Heart left ventricle (tissue), 16 donors: ENCODE measurements at regions not wholly inside any gene's neighbourhood (a gene's known extent, or its start where the extent isn't known, plus 50 kb on each side); places are given as distances from the start of the nearest gene placed in this dataset.
"Not testable (repeated sequence)": the region's sequence is repeated elsewhere in the genome, so short reads cannot be mapped to it uniquely, and the experiment has no call there.

ENCODE experiments used
- ATAC-seq, 4 donors: fragments of 200-7000 bp; cut with Tn5 transposase; one replicate each; pipeline ENCODE4 v1.9.1; 2020 to 2022; ENCODE audit warnings: moderate library complexity in 4 of 4, mild to moderate bottlenecking in 3 of 4, moderate number of reproducible peaks in 1 of 4
- DNase-seq, 5 donors: peaks; one replicate each; pipeline ENCODE4 v3.0.0-alpha.2; 2020
- H3K27ac ChIP-seq, 12 donors: fragments of 200-600 bp; sonication (generic) in 4 of 12; one replicate each; pipeline versions ENCODE4 v1.5.0 to v1.8.0; 2016 to 2022; ENCODE audit warnings: mild to moderate bottlenecking in 2 of 12
- H3K27me3 ChIP-seq, 9 donors: fragments of 200-600 bp; sonication (generic) in 2 of 9; one replicate each; pipeline versions ENCODE4 v1.5.1 to v1.8.0; 2016 to 2022; ENCODE audit warnings: mild to moderate bottlenecking in 3 of 9
- H3K36me3 ChIP-seq, 9 donors: fragments of 200-600 bp; sonication (generic) in 2 of 9; one replicate each; pipeline versions ENCODE4 v1.5.0 to v1.8.0; 2018 to 2022; ENCODE audit warnings: mild to moderate bottlenecking in 2 of 9
- H3K4me1 ChIP-seq, 12 donors: fragments of 200-600 bp; sonication (generic) in 4 of 12; one replicate each; pipeline versions ENCODE4 v1.5.0 to v1.8.0; 2016 to 2022; ENCODE audit warnings: mild to moderate bottlenecking in 3 of 12
- H3K4me3 ChIP-seq, 12 donors: fragments of 200-600 bp; sonication (generic) in 4 of 12; one replicate each; pipeline versions ENCODE4 v1.5.0 to v1.8.0; 2017 to 2022; ENCODE audit warnings: mild to moderate bottlenecking in 9 of 12, moderate library complexity in 4 of 12
- H3K9me3 ChIP-seq, 12 donors: fragments of 200-600 bp; sonication (generic) in 4 of 12; one replicate each; pipeline versions ENCODE4 v1.5.0 to v1.8.0; 2016 to 2022; ENCODE audit warnings: mild to moderate bottlenecking in 1 of 12
- POLR2A ChIP-seq, 2 donors: fragments of 450-650 bp; IDR thresholded peaks; one replicate each; pipeline ENCODE4 v1.6.1; 2017; ENCODE audit warnings: antibody characterized with exemption in 2 of 2, mild to moderate bottlenecking in 2 of 2, moderate library complexity in 2 of 2
- WGBS, 4 donors: extraction: QIAGEN DNeasy Blood & Tissue Kit in 2 of 4; methylation state at CpG; one replicate each; pipeline versions ENCODE4 v1.1.5 to v1.1.7; 2013 to 2018; 5-methylcytosine and 5-hydroxymethylcytosine counted together
- intact Hi-C, 10 donors: fragments of 100-400 bp; cut with DNase I; formaldehyde crosslinking; loops; one replicate each; pipeline versions ENCODE4 v1.11.1 to v1.14.2; 2022
- TF ChIP-seq, protein P1 (sequence below), 12 donors: fragments of 200-600 bp; sonication (generic) in 4 of 12; IDR thresholded peaks; one replicate each; pipeline versions ENCODE4 v1.5.0 to v1.8.0; 2018 to 2022; ENCODE audit warnings: antibody characterized with exemption in 12 of 12, mild to moderate bottlenecking in 5 of 12
- donor health status: ischemic (EF 13 %, LVEDD 7.1; RV severe dilation, severe dysfunction).
- donor health status: healthy with polysubstance abuse.
- donor health status: DM: no; HTN: yes; CAD: no.
- donor health status: DM: no; HTN: no; CAD: no.
- donor health status: ischemic (EF 25% LVEDD 6.9; RV normal size, moderate dysfunction).
- donor health status: ischemic (EF 25% LVEDD 5.7; RV mildly dilated, moderate dysfunction).
- donor health status: healthy.
- donor health status: DM: yes; HTN: yes; CAD: no.
- donor health status: ischemic (EF 35%, LVEDD 5.7; RV mildly dilated, moderate dysfunction).
- donor health status: nonischemic (EF 11% LVEDD 7.7; RV severe dilation, severe dysfunction).
- donor health status: DM: yes; HTN: yes; CAD: no.
- donor health status: PGD.
- donor health status: ischemic (EF 29% LVEDD 5.4; RV normal size, mild dysfunction).
- donor health status: nonischemic (EF 23%, LVEDD 6.1; RV moderate dilation, normal function).

DNA sequence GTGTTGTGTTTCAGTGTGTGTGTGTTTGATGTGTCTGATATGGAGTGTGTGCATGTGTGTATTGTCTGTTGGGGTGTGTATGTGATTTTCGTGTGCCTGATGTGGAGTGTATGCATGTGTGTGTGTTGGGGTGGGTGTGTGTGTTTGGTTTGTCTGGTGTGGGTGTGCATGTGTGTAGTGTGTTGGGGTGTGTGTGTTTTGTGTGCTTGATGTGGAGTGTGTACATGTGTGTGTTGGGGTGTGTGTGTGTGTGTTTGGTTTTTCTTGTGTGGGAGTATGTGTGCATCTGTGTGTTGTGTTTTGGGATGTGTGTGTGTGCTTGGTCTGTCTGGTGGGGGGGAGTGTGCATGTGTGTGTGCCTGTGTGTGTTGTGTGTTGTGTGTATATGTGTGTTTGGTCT lies 247.4 kb upstream of the ST6GAL2 start:
- WGBS, 4 donors, result 65 to 77% (median 72%) methylated on average over 1 of the region's 1 CpG
- intact Hi-C loops, result no loop called here
- H3K27me3 ChIP-seq, result no peaks in the 10 kb centered on the region
- no peak for ATAC-seq
- TF ChIP-seq POLR2A (IDR thresholded peaks at IDR 0.05), result no peak
- no peak overlapping the region for H3K27ac ChIP-seq
- H3K36me3 ChIP-seq, result no peaks in the 10 kb centered on the region
- H3K4me1 ChIP-seq, result no peaks in the 10 kb centered on the region
- DNase-seq, result no peak
- H3K4me3 ChIP-seq, result no peak overlapping the region
- peaks cover 0 to 4% (median 0%) of the 10 kb centered on the region in 12 donors for H3K9me3 ChIP-seq

DNA sequence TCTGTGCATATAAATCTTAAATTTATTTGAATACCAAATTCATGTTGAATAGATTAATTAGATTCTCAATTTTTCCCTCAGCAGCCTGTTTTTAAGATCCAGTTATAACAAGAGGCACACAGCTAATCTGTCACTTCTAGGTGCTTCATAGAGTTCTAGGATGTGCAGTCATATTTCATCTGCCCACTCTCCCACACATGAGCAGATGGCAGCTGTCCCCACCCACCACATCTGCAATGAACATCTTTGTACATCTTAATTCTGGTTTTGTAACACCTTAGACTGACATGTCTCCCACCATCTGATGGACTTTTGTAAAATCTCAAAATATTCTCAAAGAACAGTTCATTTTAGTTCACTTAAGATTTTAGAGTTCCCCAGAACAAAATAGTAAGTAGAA lies 250.8 kb upstream of the ST6GAL2 start:
- no peak overlapping the region for H3K27ac ChIP-seq
- DNase-seq (no peak), ATAC-seq (no peak)
- H3K27me3 ChIP-seq, result no peaks in the 10 kb centered on the region
- H3K4me3 ChIP-seq, result no peak overlapping the region
- no peaks in the 10 kb centered on the region for H3K36me3 ChIP-seq
- TF ChIP-seq POLR2A (IDR thresholded peaks at IDR 0.05), result no peak
- H3K9me3 ChIP-seq, result peaks cover 0 to 4% (median 0%) of the 10 kb centered on the region in 12 donors
- intact Hi-C loops, result no loop called here
- H3K4me1 ChIP-seq, result no peaks in the 10 kb centered on the region

DNA sequence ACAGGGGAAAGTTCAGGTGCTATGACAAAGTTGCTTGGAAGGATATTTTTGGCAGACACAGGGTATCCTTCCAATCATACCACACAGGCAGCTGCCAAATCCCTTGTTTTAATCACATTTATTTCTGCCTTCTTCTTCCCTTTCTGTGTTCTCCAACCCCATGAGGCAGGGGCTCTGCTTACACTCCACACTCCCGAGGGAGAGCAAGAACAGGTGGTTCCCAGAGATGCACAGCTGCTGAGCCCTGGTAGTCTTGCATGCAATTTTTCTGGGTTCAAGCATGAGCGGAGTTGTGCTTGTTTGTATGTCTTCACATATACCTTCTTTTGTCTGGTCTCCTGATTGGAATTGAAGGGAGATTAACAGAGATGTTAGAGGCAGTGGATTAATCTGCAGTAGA lies 251.7 kb upstream of the ST6GAL2 start:
- DNase-seq, result no peak
- 70 to 82% (median 77%) methylated on average over 2 of the region's 2 CpGs for WGBS, 4 donors
- intact Hi-C loops, result no loop called here
- no peak overlapping the region for H3K27ac ChIP-seq
- no peak for ATAC-seq
- H3K27me3 ChIP-seq, result no peaks in the 10 kb centered on the region
- no peaks in the 10 kb centered on the region for H3K36me3 ChIP-seq
- TF ChIP-seq POLR2A (IDR thresholded peaks at IDR 0.05), result no peak
- TF ChIP-seq, protein P1, sequence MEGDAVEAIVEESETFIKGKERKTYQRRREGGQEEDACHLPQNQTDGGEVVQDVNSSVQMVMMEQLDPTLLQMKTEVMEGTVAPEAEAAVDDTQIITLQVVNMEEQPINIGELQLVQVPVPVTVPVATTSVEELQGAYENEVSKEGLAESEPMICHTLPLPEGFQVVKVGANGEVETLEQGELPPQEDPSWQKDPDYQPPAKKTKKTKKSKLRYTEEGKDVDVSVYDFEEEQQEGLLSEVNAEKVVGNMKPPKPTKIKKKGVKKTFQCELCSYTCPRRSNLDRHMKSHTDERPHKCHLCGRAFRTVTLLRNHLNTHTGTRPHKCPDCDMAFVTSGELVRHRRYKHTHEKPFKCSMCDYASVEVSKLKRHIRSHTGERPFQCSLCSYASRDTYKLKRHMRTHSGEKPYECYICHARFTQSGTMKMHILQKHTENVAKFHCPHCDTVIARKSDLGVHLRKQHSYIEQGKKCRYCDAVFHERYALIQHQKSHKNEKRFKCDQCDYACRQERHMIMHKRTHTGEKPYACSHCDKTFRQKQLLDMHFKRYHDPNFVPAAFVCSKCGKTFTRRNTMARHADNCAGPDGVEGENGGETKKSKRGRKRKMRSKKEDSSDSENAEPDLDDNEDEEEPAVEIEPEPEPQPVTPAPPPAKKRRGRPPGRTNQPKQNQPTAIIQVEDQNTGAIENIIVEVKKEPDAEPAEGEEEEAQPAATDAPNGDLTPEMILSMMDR (IDR thresholded peaks at IDR 0.05), result no peak
- H3K4me1 ChIP-seq, result no peaks in the 10 kb centered on the region
- H3K9me3 ChIP-seq, result peaks cover 0 to 4% (median 0%) of the 10 kb centered on the region in 12 donors
- no peak overlapping the region for H3K4me3 ChIP-seq

DNA sequence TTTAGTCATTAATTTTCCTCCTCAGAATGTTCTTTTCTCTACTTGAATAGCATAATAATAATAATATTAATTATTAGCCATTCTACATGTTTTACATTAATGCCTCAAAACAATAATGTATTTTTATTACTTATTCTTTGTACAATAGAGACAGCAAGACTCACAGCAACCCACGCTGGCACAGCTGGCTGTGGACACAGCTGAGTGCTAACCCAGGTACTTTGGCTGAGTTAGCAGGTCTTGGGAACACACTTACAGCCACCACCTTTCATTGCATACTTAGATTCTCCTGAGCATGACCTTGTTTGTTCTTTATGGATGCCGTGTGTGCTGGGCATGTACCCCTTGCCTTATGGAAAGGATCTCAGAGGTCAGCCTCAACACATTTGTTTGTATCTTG lies 260.2 kb upstream of the ST6GAL2 start:
- no peaks in the 10 kb centered on the region for H3K36me3 ChIP-seq
- ATAC-seq (no peak), DNase-seq (no peak)
- H3K4me1 ChIP-seq, result no peaks in the 10 kb centered on the region
- no peak overlapping the region for H3K27ac ChIP-seq
- intact Hi-C loops, result no loop called here
- no peaks in the 10 kb centered on the region for H3K27me3 ChIP-seq
- TF ChIP-seq POLR2A (IDR thresholded peaks at IDR 0.05), result no peak
- TF ChIP-seq, protein P1 (IDR thresholded peaks at IDR 0.05), result no peak
- H3K9me3 ChIP-seq, result peaks cover 0 to 5% (median 0%) of the 10 kb centered on the region in 12 donors
- H3K4me3 ChIP-seq, result no peak overlapping the region
- WGBS, 4 donors, result 82 to 92% (median 85%) methylated on average over 2 of the region's 2 CpGs

DNA sequence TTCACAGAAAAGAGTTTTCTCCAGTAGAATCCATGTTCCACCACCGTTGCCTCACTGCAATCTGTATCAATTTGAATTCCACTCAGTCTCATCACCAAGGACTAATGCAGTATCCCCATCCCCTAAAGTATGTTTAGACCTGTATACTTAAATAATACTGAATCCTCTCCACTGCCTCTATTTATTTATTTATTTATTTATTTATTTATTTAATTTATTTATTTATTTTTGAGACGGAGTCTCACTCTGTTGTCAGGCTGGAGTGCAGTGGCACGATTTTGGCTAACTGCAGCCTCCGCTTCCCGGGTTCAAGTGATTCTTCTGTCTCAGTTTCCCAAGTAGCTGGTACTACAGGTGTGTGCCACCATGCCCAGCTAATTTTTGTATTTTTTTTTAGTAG lies 260.7 kb upstream of the ST6GAL2 start:
- H3K4me3 ChIP-seq, DNase-seq, ATAC-seq, intact Hi-C loops, H3K9me3 ChIP-seq, H3K4me1 ChIP-seq, H3K27me3 ChIP-seq, H3K36me3 ChIP-seq, H3K27ac ChIP-seq: not testable (repeated sequence)
- 85 to 90% (median 85%) methylated on average over 5 of the region's 5 CpGs for WGBS, 4 donors

DNA sequence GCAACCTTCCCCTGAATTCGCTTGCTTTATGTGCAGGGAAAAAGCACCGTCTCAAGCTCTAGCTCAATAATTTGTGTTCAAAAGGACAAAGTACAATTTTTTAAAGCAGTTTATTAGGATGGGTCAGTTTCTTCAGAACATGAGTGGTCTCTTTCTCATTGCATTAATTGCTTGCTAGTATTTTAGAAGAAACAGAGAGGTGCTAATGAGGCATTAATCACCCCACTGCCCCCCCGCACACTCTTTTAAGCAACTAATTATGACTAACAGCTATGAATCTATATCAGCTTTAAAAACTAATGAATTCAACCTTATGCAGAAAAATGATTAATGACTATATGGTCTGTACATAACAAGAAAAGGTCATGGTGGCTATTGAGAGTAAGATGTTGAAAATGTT lies 262.1 kb upstream of the ST6GAL2 start:
- ATAC-seq (no peak), DNase-seq (no peak)
- Histone ChIP-seq H3K27me3 (no peaks in the 10 kb centered on the region), H3K4me1 (no peaks in the 10 kb centered on the region), H3K36me3 (no peaks in the 10 kb centered on the region), H3K9me3 (peaks cover 0 to 5% (median 0%) of the 10 kb centered on the region in 12 donors), H3K4me3 (no peak overlapping the region), H3K27ac (no peak overlapping the region)
- no peak for TF ChIP-seq POLR2A (IDR thresholded peaks at IDR 0.05)
- TF ChIP-seq, protein P1 (IDR thresholded peaks at IDR 0.05), result no peak
- intact Hi-C loops, result no loop called here
- WGBS, 4 donors, result 83 to 94% (median 87%) methylated on average over 3 of the region's 3 CpGs
